ENCODE measurements at regions not wholly inside any gene's neighbourhood (a gene's known extent, or its start where the extent isn't known, plus 50 kb on each side); places are given as distances from the start of the nearest gene placed in this dataset.

- TF ChIP-seq MYC (IDR thresholded peaks at IDR 0.05; ENCODE audit: borderline replicate concordance, low read length) = no peak
- no peak for TF ChIP-seq FOSL2 (IDR thresholded peaks at IDR 0.05)
- TF ChIP-seq FOSL2 (CRISPR knock-in tag; IDR thresholded peaks at IDR 0.05) = no peak
- TF ChIP-seq NPAS2 (CRISPR knock-in tag; IDR thresholded peaks at IDR 0.05; ENCODE audit: borderline replicate concordance) = no peak
These were observed 90.5 kb upstream of the TOMM7 start (continued) for GRCh38 chr7:22913158-22913557.

GRCh38 chr7:22911889-22912288 is 89.2 kb upstream of the TOMM7 start:
- H3K27ac ChIP-seq = no peak overlapping the region
- H3K9me3 ChIP-seq = no peaks in the 10 kb centered on the region
- no peak overlapping the region for H3K4me2 ChIP-seq
- FAIRE-seq (no peak), ATAC-seq (no peak), DNase-seq (ENCODE audit: low read depth in 1 of 2, low spot score in 1 of 2) (no peak)
- CTCF ChIA-PET = interaction anchor here (1.0 kb wide), 1 partner anchor 10 kb away, joined by 3 read pairs; no protein-coding TSS in a partner anchor
- H3K4me1 ChIP-seq = no peaks in the 10 kb centered on the region
- TF ChIP-seq RNF2 (IDR thresholded peaks at IDR 0.05; ENCODE audit: borderline replicate concordance, low read depth) (no peak), EHF (CRISPR knock-in tag; IDR thresholded peaks at IDR 0.05) (no peak), HOXA7 (CRISPR knock-in tag; IDR thresholded peaks at IDR 0.05) (no peak), CEBPB (IDR thresholded peaks at IDR 0.05) (no peak), TP53 (CRISPR knock-in tag; IDR thresholded peaks at IDR 0.05) (no peak), CBX8 (IDR thresholded peaks at IDR 0.05) (no peak), RARB (CRISPR knock-in tag; IDR thresholded peaks at IDR 0.05) (no peak), POLR2A (IDR thresholded peaks at IDR 0.05; ENCODE audit: low read length) (no peak), FOSB (CRISPR knock-in tag; IDR thresholded peaks at IDR 0.05) (no peak), ZSCAN20 (CRISPR knock-in tag; IDR thresholded peaks at IDR 0.05) (no peak)
- POLR2A ChIA-PET = no interaction called here
- no peak overlapping the region for H3K4me3 ChIP-seq

- CTCF ChIA-PET = no interaction called here
- DNase-seq (ENCODE audit: low read depth in 1 of 2, low spot score in 1 of 2) (no peak), ATAC-seq (no peak), FAIRE-seq (no peak)
- Histone ChIP-seq H3K4me1 (no peaks in the 10 kb centered on the region), H3K4me3 (no peak overlapping the region), H3K27ac (no peak overlapping the region), H3K4me2 (no peak overlapping the region), H3K9me3 (no peaks in the 10 kb centered on the region)
- POLR2A ChIA-PET = no interaction called here
- TF ChIP-seq MYC (IDR thresholded peaks at IDR 0.05; ENCODE audit: borderline replicate concordance, low read length) = no peak
- WGBS (ENCODE audit: missing lambda C conversion rate) = 73% methylated on average over 3 of the region's 3 CpGs
These were observed 87.3 kb upstream of the TOMM7 start for GRCh38 chr7:22909917-22910316.

GRCh38 chr7:22907805-22908204 is 85.2 kb upstream of the TOMM7 start:
- no peak overlapping the region for H3K4me2 ChIP-seq
- no peaks in the 10 kb centered on the region for H3K4me1 ChIP-seq
- H3K9me3 ChIP-seq = no peaks in the 10 kb centered on the region; the same call in 2 of the 3 replicates
- ATAC-seq (no peak), DNase-seq (ENCODE audit: low read depth in 1 of 2, low spot score in 1 of 2) (no peak), FAIRE-seq (no peak)
- no peak overlapping the region for H3K4me3 ChIP-seq
- ChIA-PET POLR2A (no interaction called here), CTCF (no interaction called here)
- H3K27ac ChIP-seq = no peak overlapping the region
- TF ChIP-seq PBX3 (IDR thresholded peaks at IDR 0.05) (no peak), TFCP2L1 (CRISPR knock-in tag; IDR thresholded peaks at IDR 0.05) (no peak), FOSL2 (IDR thresholded peaks at IDR 0.05) (no peak), FOSL2 (CRISPR knock-in tag; IDR thresholded peaks at IDR 0.05) (no peak), CHD2 (IDR thresholded peaks at IDR 0.05; ENCODE audit: low read length, partially characterized antibody) (no peak), CBX2 (IDR thresholded peaks at IDR 0.05; ENCODE audit: borderline replicate concordance, low read depth) (no peak), MAX (IDR thresholded peaks at IDR 0.05) (no peak), PHF8 (IDR thresholded peaks at IDR 0.05; ENCODE audit: borderline replicate concordance, low read depth) (no peak), HMGXB4 (CRISPR knock-in tag; IDR thresholded peaks at IDR 0.05; ENCODE audit: borderline replicate concordance) (no peak), ZFP36 (IDR thresholded peaks at IDR 0.05; ENCODE audit: borderline replicate concordance, partially characterized antibody) (no peak), ESRRA (IDR thresholded peaks at IDR 0.05; ENCODE audit: borderline replicate concordance, low read length) (no peak), RFX5 (IDR thresholded peaks at IDR 0.05) (no peak), EHMT2 (IDR thresholded peaks at IDR 0.05; ENCODE audit: low read depth) (no peak), FOSB (CRISPR knock-in tag; IDR thresholded peaks at IDR 0.05) (no peak), BCL3 (IDR thresholded peaks at IDR 0.05) (no peak), E2F6 (IDR thresholded peaks at IDR 0.05; ENCODE audit: borderline replicate concordance, low read depth) (no peak), HES2 (IDR thresholded peaks at IDR 0.05) (no peak), NR3C1 (IDR thresholded peaks at IDR 0.05) (no peak), FOXS1 (CRISPR knock-in tag; IDR thresholded peaks at IDR 0.05) (no peak)
- WGBS (ENCODE audit: missing lambda C conversion rate) = 98% methylated on average over 3 of the region's 3 CpGs
